Ishikawa (cell line): ENCODE measurements at regions not wholly inside any gene's neighbourhood (a gene's known extent, or its start where the extent isn't known, plus 50 kb on each side); places are given as distances from the start of the nearest gene placed in this dataset.

Experiments used
- CEBPB ChIP-seq: IDR thresholded peaks from 2 replicates; pipeline ENCODE4 v1.6.1; 2012
- CREB1 ChIP-seq: IDR thresholded peaks from 2 replicates; pipeline ENCODE4 v1.6.1; 2012; ENCODE audit warnings: low read depth
- EGR1 ChIP-seq: IDR thresholded peaks from 2 replicates; pipeline ENCODE4 v1.6.1; 2012
- EP300 ChIP-seq: IDR thresholded peaks from 2 replicates; pipeline ENCODE4 v1.6.1; 2012; ENCODE audit warnings: borderline replicate concordance
- NFIC ChIP-seq: IDR thresholded peaks from 2 replicates; pipeline ENCODE4 v1.6.1; 2012
- RAD21 ChIP-seq: IDR thresholded peaks from 2 replicates; pipeline ENCODE4 v1.6.1; 2012; ENCODE audit warnings: low read depth
- TAF1 ChIP-seq: IDR thresholded peaks from 2 replicates; pipeline ENCODE4 v1.6.1; 2012; ENCODE audit warnings: low read depth, mild to moderate bottlenecking
- TEAD4 ChIP-seq: IDR thresholded peaks from 2 replicates; pipeline ENCODE4 v1.6.1; 2012
- YY1 ChIP-seq: IDR thresholded peaks from 2 replicates; pipeline ENCODE4 v1.6.1; 2012; ENCODE audit warnings: low read depth
- TF ChIP-seq, protein P1 (sequence below): IDR thresholded peaks from 2 replicates; pipeline ENCODE4 v1.6.1; 2012; ENCODE audit warnings: low read depth, mild to moderate bottlenecking
- TF ChIP-seq, protein P2 (sequence below): IDR thresholded peaks from 2 replicates; pipeline ENCODE4 v1.6.1; 2012

DNA sequence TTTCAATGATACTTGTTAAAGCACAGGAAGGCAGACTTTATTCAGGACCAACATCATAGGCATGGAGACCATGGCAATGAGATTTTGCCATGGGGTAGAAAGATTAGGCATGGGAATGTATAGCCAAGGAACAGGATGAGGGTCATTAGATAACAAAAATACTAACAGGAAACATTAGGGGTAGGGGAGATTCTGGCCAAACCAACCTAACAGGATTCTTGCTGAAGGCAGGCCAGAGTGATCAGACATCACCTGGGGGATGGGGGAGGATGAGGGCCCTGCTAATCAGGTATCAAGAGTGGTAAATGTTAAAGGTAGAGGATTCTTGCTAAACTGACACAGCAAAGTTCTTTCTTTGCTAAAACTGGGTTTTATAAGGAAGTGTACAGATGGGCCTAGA lies 481.8 kb downstream of the ETS1 start:
- TF ChIP-seq RAD21 (no peak), TAF1 (no peak), YY1 (no peak), TEAD4 (no peak), EP300 (no peak), CREB1 (no peak), NFIC (no peak), CEBPB (no peak), EGR1 (no peak)
- TF ChIP-seq, protein P1, sequence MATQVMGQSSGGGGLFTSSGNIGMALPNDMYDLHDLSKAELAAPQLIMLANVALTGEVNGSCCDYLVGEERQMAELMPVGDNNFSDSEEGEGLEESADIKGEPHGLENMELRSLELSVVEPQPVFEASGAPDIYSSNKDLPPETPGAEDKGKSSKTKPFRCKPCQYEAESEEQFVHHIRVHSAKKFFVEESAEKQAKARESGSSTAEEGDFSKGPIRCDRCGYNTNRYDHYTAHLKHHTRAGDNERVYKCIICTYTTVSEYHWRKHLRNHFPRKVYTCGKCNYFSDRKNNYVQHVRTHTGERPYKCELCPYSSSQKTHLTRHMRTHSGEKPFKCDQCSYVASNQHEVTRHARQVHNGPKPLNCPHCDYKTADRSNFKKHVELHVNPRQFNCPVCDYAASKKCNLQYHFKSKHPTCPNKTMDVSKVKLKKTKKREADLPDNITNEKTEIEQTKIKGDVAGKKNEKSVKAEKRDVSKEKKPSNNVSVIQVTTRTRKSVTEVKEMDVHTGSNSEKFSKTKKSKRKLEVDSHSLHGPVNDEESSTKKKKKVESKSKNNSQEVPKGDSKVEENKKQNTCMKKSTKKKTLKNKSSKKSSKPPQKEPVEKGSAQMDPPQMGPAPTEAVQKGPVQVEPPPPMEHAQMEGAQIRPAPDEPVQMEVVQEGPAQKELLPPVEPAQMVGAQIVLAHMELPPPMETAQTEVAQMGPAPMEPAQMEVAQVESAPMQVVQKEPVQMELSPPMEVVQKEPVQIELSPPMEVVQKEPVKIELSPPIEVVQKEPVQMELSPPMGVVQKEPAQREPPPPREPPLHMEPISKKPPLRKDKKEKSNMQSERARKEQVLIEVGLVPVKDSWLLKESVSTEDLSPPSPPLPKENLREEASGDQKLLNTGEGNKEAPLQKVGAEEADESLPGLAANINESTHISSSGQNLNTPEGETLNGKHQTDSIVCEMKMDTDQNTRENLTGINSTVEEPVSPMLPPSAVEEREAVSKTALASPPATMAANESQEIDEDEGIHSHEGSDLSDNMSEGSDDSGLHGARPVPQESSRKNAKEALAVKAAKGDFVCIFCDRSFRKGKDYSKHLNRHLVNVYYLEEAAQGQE, result no peak
- TF ChIP-seq, protein P2, sequence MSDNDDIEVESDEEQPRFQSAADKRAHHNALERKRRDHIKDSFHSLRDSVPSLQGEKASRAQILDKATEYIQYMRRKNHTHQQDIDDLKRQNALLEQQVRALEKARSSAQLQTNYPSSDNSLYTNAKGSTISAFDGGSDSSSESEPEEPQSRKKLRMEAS, result no peak
